Activated T-helper 2 cell treated with anti-CD3 and anti-CD28 coated beads, Interferon-gamma antibody, Interleukin-2, Interleukin-4, amounts not matched to agents 10 μg/mL and 5 μg/mL and 100 μg/mL, durations not matched to agents 14 hours and 24 hours and 36 hours (primary cell): ENCODE measurements at regions not wholly inside any gene's neighbourhood (a gene's known extent, or its start where the extent isn't known, plus 50 kb on each side); places are given as distances from the start of the nearest gene placed in this dataset.
"Not testable (repeated sequence)": the region's sequence is repeated elsewhere in the genome, so short reads cannot be mapped to it uniquely, and the experiment has no call there.

Experiments
- DNase-seq: peaks from one replicate; pipeline ENCODE4 v3.0.0; 2021; ENCODE audit warnings: low spot score
- H3K27ac Mint-ChIP-seq: one replicate; pipeline ENCODE4 v1.8.0; 2021; ENCODE audit warnings: mixed read lengths
- H3K27me3 Mint-ChIP-seq: one replicate; pipeline ENCODE4 v1.8.0; 2021; ENCODE audit warnings: low read depth, mixed read lengths
- H3K36me3 Mint-ChIP-seq: one replicate; pipeline ENCODE4 v1.8.0; 2021; ENCODE audit warnings: low read depth, mixed read lengths
- H3K4me1 Mint-ChIP-seq: one replicate; pipeline ENCODE4 v1.8.0; 2021; ENCODE audit warnings: low read depth, mixed read lengths
- H3K4me3 Mint-ChIP-seq: one replicate; pipeline ENCODE4 v1.8.0; 2021; ENCODE audit warnings: low read depth, mild to moderate bottlenecking, moderate library complexity, mixed read lengths
- H3K9me3 Mint-ChIP-seq: one replicate; pipeline ENCODE4 v1.8.0; 2021; ENCODE audit warnings: mixed read lengths
- intact Hi-C: fragments of 100-400 bp; cut with micrococcal nuclease; formaldehyde crosslinking; loops from one replicate; pipeline ENCODE4 v1.15.1; 2023

DNA sequence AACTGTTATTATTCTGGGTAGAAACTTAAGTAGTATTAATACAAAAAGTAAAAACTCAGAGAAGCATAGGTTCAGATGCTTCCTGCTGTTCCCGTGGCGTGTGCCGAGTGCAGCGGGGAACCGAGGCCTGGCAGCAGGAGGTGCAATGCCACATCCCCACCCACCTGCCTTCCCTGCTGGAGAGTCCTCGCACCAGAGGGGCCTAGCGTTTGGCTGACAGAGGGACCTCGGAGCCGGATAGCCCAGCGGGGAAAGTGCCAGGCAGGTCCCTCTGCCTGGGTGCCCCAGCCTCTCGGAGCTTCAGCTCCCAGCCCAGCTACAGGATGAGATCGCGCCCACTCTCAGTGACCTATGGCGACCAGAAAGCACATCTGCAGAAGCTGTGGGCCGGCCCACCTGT, 169.6 kb upstream of the GSE1 start:
- no peak for DNase-seq
- no peaks in the 10 kb centered on the region for H3K9me3 Mint-ChIP-seq
- H3K4me1 Mint-ChIP-seq, result peaks cover 1% of the 10 kb centered on the region
- no peak overlapping the region for H3K27ac Mint-ChIP-seq
- peaks cover 3% of the 10 kb centered on the region for H3K27me3 Mint-ChIP-seq
- H3K4me3 Mint-ChIP-seq, result no peak overlapping the region
- intact Hi-C loops, result no loop called here
- H3K36me3 Mint-ChIP-seq, result no peaks in the 10 kb centered on the region

DNA sequence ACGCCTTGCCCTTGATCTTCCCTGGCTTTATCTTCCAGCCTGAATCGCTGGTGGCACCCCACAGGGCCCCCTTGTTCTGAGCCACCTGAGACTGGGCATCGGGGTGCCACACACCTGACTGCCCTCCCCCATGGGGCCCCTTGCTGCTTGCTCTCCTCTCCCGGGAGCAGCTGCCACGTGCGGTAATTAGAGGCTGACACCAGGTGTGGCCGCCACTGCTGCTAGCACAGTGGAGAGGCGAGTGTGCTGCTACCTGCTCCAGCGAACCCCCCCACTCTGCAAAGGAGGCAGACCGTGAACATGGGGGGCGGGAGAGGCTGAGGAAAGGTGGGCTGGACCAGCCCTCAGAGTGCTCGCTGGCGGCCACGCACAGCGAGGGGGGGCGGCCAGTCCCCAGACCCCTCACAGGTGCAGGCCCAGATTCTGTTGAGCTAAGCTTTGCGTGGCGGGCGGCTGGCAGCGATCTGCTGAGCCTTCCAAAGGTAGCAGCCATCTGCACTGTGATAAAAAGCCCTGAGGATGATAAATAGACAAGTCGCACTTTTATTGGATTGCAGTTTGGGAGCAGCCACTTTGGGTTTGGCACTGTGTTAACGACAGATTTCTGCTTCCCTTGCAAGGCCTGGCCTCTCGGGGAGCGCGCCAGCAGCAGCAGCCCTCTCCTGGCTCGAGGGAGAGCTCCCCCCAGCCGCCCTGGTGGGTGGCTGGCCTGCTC, 167.9 kb upstream of the GSE1 start:
- Mint-ChIP-seq H3K27me3 (peaks cover 3% of the 10 kb centered on the region), H3K9me3 (no peaks in the 10 kb centered on the region), H3K27ac (no peak overlapping the region), H3K4me1 (peaks cover 5% of the 10 kb centered on the region), H3K36me3 (no peaks in the 10 kb centered on the region), H3K4me3 (no peak overlapping the region)
- intact Hi-C loops, result no loop called here
- no peak for DNase-seq

DNA sequence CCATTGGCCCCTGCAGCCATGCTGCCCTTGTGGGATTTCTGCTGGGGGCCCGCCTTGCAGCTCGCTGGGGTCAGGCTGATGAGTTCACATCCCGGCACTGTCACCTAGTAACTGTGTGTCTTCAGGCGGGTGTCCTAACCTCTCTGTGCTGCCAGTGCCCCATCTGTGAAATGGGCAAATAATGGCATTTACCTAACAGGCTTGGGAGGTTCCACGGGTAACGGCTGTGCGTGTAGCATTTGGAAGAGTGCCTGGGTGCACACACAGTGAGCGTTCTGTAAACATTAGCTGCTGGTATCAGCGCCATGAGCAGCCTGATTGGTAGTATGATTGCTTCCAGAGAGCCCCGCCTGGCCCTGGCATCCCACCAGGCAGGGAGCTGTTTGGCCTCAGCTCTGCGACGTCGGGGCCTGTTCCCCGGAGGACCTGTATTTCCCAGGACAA, 167.3 kb upstream of the GSE1 start:
- Mint-ChIP-seq H3K9me3 (no peaks in the 10 kb centered on the region), H3K36me3 (no peaks in the 10 kb centered on the region), H3K27ac (no peak overlapping the region), H3K4me1 (peaks cover 5% of the 10 kb centered on the region), H3K27me3 (peaks cover 3% of the 10 kb centered on the region), H3K4me3 (no peak overlapping the region)
- intact Hi-C loops, result no loop called here
- DNase-seq, result no peak

DNA sequence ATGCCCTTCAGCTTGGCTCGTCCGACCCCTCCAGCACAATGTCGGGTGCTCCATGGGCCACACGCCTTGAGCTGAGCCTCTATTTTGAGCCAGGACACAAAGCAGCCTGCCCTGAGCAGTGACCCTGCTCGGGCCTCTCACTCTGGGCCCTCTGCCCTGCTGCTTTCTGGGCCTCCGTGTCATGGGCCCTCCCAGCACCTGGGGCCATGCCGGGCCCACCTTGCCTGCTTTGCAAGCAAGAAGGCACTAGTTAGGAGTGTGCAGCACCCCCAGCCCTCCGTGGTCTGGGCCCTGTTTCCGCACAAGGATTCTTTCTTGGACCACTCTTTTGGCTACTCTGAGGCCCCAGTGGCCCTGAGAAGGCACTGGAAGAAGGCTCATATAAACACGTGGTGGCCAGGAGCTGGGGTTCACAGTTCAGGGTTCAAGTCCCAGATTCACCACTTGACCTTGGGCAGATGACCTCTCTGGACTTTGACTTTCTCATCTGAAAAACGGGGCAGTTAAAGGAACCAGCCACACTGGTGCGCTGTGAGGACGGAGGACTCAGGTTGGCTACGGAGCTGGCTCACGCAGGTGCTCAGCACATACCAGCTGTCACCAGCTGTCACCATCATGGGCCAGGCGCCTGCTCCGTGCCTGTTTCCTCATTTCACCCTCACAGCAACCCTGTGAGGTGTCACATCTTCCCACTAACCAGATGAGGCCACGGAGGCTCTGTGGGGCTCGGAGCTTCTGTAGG, 166.0 kb upstream of the GSE1 start:
- Mint-ChIP-seq H3K27me3 (peaks cover 3% of the 10 kb centered on the region), H3K27ac (no peak overlapping the region), H3K9me3 (no peaks in the 10 kb centered on the region), H3K4me1 (peaks cover 5% of the 10 kb centered on the region), H3K36me3 (no peaks in the 10 kb centered on the region), H3K4me3 (no peak overlapping the region)
- no peak for DNase-seq
- intact Hi-C loops, result no loop called here

DNA sequence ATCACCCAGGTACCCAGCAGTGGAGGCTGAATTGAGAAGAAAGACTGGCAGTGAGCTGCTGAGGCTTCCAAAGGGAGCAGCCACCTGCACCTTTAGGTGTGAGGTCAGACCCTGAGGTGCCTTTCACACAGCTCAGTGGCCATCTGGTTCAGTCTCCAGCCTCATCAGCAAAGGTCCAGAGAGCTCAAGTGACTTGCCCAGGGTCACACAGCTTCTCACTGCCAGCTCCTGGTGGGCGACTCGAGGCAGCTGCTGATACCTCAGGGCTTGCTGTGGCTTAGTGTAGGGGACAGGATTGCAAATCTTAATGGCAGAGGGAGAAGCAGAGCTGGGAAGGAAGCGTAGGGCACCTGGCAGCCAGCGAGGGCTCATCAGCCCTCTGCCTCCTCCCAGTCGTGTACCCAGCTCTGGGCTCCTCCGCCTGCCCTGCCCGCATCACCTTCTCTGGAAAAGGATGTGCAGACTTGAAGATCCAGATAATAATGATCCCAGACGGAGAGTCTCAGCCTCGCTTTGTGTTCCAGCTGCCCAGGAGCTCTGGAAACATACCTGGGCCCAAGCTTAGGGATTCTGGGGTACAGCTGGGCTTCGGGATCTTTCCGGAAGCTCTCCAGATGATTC, 165.3 kb upstream of the GSE1 start:
- no peak for DNase-seq
- no peak overlapping the region for H3K27ac Mint-ChIP-seq
- intact Hi-C loops, result no loop called here
- no peaks in the 10 kb centered on the region for H3K36me3 Mint-ChIP-seq
- no peak overlapping the region for H3K4me3 Mint-ChIP-seq
- H3K4me1 Mint-ChIP-seq, result peaks cover 5% of the 10 kb centered on the region
- peaks cover 3% of the 10 kb centered on the region for H3K27me3 Mint-ChIP-seq
- H3K9me3 Mint-ChIP-seq, result no peaks in the 10 kb centered on the region

DNA sequence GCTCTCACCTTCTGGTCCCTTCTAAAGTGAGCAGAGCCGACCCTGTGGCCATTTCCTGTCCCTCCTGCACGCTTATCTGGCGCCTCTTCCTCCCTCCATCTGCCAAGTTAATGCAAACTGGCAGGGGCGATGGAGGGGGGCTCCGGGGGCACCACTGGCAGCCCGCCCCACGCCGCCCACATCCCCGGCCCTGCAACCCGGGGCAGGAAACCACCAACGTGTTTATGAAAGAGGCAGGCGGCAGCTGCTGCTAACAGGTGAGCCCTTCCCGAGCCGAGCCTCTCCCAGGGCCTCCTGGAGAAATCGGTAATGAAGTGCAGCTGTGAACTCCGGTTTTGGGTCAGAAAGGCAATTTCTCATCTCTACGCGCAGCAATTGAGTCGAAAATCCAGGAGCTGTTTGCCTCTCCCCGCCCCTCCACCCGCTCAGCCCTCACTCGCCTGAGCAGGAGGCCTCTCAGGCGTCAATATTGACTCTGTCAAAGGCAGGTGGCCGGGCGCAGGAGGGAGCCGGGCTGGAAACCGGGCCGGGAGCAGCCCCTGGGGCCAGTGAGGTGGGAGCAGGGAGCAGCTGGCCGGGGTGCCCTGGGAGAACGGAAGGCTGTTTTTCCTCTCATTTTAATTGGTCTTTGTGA, 164.4 kb upstream of the GSE1 start:
- no peak for DNase-seq
- no peak overlapping the region for H3K27ac Mint-ChIP-seq
- no peaks in the 10 kb centered on the region for H3K9me3 Mint-ChIP-seq
- H3K4me3 Mint-ChIP-seq, result no peak overlapping the region
- peaks cover 5% of the 10 kb centered on the region for H3K4me1 Mint-ChIP-seq
- intact Hi-C loops, result no loop called here
- H3K27me3 Mint-ChIP-seq, result peaks cover 3% of the 10 kb centered on the region
- H3K36me3 Mint-ChIP-seq, result no peaks in the 10 kb centered on the region

DNA sequence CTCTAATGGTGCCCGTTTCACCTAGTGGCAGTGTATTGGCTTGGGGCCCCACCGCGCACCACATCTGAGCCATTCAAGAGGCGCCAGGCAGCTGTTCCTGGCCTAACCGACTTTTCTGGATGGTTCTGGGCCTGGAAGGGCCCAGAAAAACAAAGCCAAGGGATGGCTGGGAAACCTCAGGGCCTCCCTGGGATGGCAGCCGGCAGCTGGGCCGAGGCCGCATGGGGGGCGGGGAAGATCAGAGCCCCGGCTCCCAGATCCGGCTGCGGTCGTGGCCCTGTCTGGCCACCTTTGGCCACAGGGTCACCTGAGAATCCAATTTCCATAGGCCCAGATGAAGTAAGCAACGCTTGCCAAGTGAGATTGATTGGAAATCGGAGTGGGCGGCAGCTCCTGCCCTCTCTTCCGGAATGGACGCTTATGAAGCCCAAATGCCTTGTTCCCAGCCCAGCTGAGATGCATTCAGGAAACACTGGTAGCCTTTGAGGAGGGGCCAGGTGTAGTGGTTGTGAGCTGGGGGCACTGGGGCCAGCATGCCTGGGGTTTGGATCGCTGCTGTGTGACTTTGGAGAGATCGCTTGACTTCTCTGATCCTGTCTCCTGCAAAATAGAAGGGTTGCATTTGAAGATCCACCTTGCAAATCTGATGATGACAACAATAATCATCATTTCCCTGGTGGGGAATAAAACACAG, 163.8 kb upstream of the GSE1 start:
- H3K27ac Mint-ChIP-seq, result no peak overlapping the region
- H3K4me1 Mint-ChIP-seq, result peaks cover 5% of the 10 kb centered on the region
- intact Hi-C loops, result no loop called here
- DNase-seq, result no peak
- H3K36me3 Mint-ChIP-seq, result no peaks in the 10 kb centered on the region
- H3K4me3 Mint-ChIP-seq, result no peak overlapping the region
- H3K9me3 Mint-ChIP-seq, result no peaks in the 10 kb centered on the region
- peaks cover 3% of the 10 kb centered on the region for H3K27me3 Mint-ChIP-seq

DNA sequence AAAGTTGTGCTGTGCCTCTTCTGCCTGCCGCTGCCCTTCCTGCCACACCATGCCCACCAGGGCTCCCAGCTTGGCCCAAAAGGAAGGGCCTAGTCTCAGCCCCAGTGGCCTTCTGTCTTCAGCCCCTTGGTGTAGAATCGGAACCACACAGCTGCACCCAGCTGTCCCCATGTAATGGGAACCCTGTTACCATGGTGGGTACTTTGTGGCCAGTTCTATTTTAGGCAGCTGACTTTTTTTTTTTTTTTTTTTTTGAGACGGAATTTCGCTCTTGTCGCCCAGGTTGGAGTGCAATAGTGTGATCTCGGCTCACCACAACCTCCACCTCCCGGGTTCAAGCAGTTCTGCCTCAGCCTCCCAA, 163.3 kb upstream of the GSE1 start:
- Mint-ChIP-seq H3K4me3 (no peak overlapping the region), H3K27ac (no peak overlapping the region), H3K4me1 (peaks cover 5% of the 10 kb centered on the region), H3K27me3 (peaks cover 3% of the 10 kb centered on the region), H3K36me3 (no peaks in the 10 kb centered on the region), H3K9me3 (no peaks in the 10 kb centered on the region)
- intact Hi-C loops, result no loop called here
- DNase-seq, result no peak

DNA sequence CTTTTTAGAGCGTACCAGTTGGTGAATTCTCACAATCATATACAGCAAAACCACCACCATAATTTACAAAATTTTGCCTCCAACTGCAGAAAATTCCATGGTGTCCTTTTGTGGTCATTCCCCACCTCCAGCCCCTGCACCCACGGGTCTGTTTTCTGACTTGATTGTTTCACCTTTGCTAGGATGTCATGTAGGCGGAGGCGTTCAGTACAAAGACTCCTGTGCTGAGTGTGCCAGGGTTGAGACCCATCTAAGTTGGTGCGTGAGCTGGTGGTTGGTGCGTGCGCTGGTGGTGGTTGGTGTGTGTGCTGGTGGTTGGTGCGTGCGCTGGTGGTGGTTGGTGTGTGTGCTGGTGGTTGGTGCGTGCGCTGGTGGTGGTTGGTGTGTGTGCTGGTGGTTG, 162.0 kb upstream of the GSE1 start:
- DNase-seq, H3K36me3 Mint-ChIP-seq, H3K4me3 Mint-ChIP-seq, H3K9me3 Mint-ChIP-seq, H3K27me3 Mint-ChIP-seq, H3K27ac Mint-ChIP-seq, intact Hi-C loops, H3K4me1 Mint-ChIP-seq: not testable (repeated sequence)

DNA sequence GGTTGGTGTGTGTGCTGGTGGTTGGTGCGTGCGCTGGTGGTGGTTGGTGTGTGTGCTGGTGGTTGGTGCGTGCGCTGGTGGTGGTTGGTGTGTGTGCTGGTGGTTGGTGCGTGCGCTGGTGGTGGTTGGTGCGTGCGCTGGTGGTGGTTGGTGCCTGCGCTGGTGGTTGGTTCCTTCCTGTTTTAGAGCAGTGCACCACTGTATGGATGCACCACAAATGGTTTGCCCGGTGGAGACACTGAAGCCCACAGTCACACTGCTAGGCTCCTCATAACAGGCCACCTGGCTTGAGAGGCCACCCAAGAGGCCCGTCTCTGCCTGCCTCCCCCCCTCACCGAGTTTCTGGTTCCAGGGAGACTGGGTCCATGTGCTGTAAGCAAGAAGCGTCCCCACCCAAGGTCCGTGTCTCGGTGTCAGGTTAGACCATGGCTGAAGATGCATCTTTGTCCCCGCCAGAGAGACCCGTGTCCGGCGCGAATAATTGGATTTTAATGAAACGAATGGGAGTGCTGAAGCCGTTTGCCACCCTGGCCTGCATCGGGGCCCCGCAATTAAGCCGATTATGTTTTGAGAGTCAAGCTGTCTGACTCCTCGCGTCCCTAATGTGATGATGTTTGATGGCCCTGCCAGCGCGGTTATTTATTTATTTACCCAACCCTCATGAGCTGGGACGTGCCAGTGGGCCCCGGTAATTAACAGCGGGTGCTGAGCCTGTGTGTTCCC, 161.3 kb upstream of the GSE1 start:
- DNase-seq, result no peak
- Mint-ChIP-seq H3K4me1 (peaks cover 5% of the 10 kb centered on the region), H3K27me3 (peaks cover 3% of the 10 kb centered on the region), H3K9me3 (no peaks in the 10 kb centered on the region), H3K4me3 (no peak overlapping the region), H3K27ac (no peak overlapping the region), H3K36me3 (no peaks in the 10 kb centered on the region)
- intact Hi-C loops, result no loop called here

DNA sequence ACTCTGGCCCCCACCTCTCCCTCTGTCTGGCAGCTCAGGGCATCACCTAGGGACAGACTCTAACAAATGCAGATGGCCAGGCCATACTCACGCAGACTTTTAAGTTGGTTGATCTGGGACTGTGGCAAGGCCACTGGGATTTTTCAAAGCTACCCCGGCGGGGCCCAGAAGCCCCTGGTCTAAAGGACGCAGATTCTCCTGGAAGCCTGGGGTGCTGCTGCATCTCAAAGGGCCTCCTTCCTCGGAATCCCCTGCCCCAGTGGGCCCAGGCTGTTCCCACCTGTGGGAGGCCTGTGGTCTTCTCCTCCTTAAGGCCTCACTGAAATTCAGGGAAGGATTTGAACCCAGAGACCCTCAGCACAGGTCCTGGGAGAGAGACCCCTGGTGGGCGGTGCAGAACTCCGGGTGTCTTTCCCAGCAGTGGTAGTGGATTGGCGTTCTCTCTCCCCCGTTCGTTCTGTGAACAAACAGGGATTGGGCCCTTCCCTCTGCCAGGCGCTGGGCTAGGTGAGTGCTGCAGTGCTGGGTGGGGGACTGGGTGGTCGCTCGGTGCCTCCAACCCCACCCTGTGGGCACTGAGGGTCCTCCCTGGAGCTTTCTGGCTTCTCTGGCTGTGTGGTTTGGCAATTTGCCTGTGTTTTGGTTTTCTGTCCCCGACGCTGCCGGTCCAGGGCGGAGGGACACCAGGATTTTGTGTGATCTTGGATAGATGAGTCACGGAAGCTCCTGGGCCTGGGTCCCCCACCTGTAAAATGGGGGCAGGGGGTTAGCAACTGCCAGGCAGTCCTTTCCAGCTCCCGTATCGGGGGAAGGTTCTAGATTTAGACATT, 160.5 kb upstream of the GSE1 start:
- Mint-ChIP-seq H3K4me3 (no peak overlapping the region), H3K27ac (no peak overlapping the region), H3K9me3 (no peaks in the 10 kb centered on the region), H3K4me1 (peaks cover 5% of the 10 kb centered on the region), H3K36me3 (no peaks in the 10 kb centered on the region), H3K27me3 (peaks cover 3% of the 10 kb centered on the region)
- no peak for DNase-seq
- intact Hi-C loops, result no loop called here
